Choroid plexus epithelial cell (primary cell): ENCODE measurements at regions not wholly inside any gene's neighbourhood (a gene's known extent, or its start where the extent isn't known, plus 50 kb on each side); places are given as distances from the start of the nearest gene placed in this dataset.

ENCODE experiments used
- DNase-seq: peaks from one replicate; pipeline ENCODE4 v3.0.0-alpha.2; 2010; ENCODE audit warnings: low read depth
- H3K4me3 ChIP-seq: 2 replicates; pipeline ENCODE4 v1.5.1; 2011; ENCODE audit warnings: low read depth, mild to moderate bottlenecking, control low read depth, low read length, moderate library complexity
- TF ChIP-seq, protein P1 (sequence below): conservative IDR thresholded peaks from 2 replicates; pipeline ENCODE4 v1.5.1; 2011; ENCODE audit warnings: low read depth, mild to moderate bottlenecking, control low read depth, inconsistent platforms, low read length, moderate library complexity

DNA sequence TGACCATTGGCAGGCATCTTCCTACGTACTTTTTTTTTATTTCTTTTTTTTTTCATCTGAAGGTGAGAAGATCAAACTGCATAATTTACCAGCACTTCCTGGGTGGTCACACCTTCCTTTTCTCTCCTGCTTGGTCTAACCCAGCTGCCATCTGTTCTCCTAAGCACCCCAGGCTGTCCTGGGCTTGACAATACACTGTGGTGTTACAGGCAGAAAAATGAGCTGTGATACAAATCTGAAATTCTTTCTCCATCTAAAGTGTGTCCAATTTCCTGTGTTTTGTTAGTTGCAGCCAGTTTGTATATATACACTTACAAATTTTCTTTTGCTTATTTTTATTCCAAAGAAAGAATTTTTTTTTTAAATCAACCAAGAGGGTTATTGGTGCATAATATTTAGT, 786.0 kb upstream of the ZEB2 start:
- H3K4me3 ChIP-seq, result no peak overlapping the region

DNA sequence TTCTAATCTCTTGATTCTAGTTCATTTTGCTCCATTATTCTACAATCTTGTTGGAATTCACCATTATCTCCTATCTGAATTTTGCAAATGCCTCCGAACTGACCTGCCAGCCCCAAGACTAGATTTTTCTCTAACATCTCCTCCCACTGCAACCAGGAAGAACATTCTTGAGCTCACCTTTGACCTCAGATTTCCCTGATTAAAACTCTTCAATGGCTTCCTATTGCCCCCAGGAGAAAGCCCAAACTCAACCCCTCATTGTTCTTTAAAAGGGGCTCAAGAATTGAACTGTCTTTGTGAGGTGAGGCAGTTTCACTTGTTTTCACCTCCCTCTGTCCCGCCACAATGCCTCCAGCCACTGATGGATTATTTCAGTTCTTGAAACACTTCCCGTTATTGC, 784.6 kb upstream of the ZEB2 start:
- H3K4me3 ChIP-seq, result no peak overlapping the region
- no peak for DNase-seq
- TF ChIP-seq, protein P1, sequence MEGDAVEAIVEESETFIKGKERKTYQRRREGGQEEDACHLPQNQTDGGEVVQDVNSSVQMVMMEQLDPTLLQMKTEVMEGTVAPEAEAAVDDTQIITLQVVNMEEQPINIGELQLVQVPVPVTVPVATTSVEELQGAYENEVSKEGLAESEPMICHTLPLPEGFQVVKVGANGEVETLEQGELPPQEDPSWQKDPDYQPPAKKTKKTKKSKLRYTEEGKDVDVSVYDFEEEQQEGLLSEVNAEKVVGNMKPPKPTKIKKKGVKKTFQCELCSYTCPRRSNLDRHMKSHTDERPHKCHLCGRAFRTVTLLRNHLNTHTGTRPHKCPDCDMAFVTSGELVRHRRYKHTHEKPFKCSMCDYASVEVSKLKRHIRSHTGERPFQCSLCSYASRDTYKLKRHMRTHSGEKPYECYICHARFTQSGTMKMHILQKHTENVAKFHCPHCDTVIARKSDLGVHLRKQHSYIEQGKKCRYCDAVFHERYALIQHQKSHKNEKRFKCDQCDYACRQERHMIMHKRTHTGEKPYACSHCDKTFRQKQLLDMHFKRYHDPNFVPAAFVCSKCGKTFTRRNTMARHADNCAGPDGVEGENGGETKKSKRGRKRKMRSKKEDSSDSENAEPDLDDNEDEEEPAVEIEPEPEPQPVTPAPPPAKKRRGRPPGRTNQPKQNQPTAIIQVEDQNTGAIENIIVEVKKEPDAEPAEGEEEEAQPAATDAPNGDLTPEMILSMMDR, result no peak

More for the DNA sequence above, 786.0 kb upstream of the ZEB2 start:
- DNase-seq, result no peak
- TF ChIP-seq, protein P1, result no peak

DNA sequence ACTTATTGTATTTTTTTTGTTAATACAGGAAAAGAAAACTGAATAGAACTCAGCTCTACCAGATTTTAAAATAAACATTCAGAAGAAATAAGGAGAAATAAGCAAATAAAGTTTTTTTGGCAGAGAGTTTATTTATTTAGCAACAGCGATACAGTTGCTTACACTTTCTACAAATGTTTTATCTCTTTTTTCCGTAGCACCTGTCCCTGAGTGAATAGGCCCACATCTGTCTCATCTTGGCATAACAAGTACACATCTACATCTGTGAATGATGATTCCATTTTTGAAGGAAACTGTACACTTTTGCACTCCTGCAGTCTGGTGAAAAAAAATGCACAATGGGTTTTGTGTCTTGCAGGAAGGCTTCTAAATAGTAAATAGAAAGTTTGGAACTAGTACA, 783.6 kb upstream of the ZEB2 start:
- no peak overlapping the region for H3K4me3 ChIP-seq
- DNase-seq, result no peak
- TF ChIP-seq, protein P1, result no peak

DNA sequence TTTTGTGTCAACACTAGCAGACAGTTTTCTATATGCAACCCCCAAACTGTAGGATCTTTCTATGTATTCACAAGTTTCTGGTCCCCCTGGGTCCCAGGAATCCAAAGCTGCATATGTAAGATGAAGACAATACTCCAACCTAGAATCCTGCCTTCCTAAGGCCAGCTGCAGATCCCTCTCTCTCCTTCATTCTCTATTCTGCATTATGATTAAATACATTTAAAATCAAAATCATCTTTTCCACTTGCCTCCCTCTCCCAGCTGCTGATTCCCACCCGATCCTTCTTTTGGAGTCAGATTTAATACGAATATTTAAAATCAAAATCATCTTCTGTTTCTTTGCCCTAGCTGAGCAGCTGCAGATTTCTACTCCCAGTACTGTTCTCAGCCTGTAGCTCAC, 783.0 kb upstream of the ZEB2 start:
- TF ChIP-seq, protein P1, result no peak
- no peak for DNase-seq
- no peak overlapping the region for H3K4me3 ChIP-seq

DNA sequence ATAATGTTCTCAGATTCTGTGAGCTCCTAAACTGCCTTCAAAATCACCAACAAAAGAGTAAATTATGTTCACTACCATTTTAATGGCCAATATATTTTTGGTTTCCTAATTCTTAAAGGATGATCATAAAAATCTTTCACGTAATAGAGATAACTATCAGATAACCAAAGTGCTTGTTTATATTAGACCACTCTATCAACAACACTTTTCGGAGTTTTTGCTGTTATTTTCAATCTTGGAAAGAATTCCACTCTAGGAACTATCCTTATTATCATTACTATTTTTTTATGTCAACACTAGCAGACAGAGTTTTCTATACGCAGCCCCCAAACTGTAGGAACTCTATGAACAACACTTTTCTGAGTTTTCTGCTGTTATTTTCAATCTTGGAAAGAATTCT, 782.5 kb upstream of the ZEB2 start:
- no peak for DNase-seq
- TF ChIP-seq, protein P1, result no peak
- H3K4me3 ChIP-seq, result no peak overlapping the region

DNA sequence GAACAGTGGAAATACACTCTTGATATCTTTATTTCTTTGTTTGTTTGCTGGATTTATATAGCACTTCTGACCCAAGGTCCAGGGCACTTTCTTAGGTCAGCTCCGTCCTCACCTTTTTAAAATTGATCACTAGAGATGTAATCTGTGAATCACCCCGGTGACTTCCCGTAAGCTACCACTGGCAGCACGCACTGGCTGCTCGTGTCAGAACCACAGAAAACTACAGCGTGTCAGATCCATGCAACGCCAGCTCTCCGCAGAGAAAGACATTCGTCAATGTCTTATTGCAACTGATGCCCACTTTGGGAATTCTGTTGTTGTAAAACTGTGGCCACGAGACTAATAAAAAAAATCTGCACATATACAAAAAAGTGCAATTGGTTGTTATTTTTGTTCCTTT, 779.4 kb upstream of the ZEB2 start:
- no peak overlapping the region for H3K4me3 ChIP-seq
- TF ChIP-seq, protein P1, result no peak
- no peak for DNase-seq

DNA sequence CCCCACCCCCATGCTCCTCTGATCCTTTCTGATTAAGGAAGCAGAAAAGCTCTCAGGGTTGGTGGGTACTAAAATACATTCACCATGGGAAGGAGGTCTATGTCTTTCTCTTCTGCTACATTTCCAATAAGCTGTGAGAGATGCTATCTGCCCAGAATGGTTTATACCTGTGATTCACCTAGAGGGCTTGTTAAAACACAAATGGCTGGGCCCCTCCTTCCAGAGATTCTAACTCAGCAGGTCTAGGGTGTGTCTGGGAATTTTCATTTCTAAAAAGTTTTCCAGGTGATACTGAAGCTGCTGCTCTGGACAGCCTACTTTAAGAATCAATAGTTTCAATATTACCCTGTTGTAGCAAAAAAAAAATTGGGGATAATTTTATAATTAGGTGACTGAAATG, 772.2 kb upstream of the ZEB2 start:
- H3K4me3 ChIP-seq, result no peak overlapping the region
- TF ChIP-seq, protein P1, result no peak
- no peak for DNase-seq
